GM18861 (cell line): ENCODE measurements at regions not wholly inside any gene's neighbourhood (a gene's known extent, or its start where the extent isn't known, plus 50 kb on each side); places are given as distances from the start of the nearest gene placed in this dataset.

Experiments used
- ATAC-seq: cut with Tn5 transposase; IDR thresholded peaks from one replicate; pipeline ENCODE4 v1.9.1; 2021; ENCODE audit not compliant: unreplicated experiment

DNA sequence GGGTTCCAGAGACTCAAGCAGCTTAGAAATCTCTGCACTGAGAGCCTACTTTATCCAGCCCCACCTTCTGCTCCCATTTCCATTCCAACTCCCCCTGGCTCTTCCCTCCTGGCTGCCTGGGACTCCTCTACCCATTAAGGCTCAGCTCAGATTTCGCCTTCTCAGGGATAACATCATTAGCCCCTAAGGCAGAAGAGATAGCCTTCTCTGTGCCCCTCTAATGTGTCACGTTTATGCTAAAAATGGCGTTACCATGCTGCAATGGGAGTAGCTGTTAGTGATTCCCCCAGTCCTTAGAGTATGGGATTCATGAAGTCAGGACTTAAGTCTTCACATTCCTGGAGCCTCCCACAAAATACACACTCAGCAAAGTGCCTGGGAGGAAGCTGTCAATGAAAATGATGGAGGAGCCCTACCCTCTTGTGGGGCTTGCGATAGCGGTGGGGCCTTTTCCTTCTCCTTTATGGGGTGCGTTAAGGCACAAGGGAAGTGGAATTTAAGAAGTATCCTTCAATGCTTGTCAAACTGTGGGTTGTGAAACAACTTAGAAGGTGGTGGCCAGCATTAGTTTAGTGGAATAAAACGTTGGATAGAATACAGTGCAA is 144.7 kb upstream of the COPS8 start:
- ATAC-seq, result no peak

- no peak for ATAC-seq
These were observed 144.1 kb upstream of the COPS8 start for GRCh38 chr2:236941551-236941950.

- ATAC-seq, result no peak
These were observed 143.1 kb upstream of the COPS8 start for GRCh38 chr2:236942554-236942953.

GRCh38 chr2:236943068-236943467 is 142.6 kb upstream of the COPS8 start:
- ATAC-seq, result no peak

DNA sequence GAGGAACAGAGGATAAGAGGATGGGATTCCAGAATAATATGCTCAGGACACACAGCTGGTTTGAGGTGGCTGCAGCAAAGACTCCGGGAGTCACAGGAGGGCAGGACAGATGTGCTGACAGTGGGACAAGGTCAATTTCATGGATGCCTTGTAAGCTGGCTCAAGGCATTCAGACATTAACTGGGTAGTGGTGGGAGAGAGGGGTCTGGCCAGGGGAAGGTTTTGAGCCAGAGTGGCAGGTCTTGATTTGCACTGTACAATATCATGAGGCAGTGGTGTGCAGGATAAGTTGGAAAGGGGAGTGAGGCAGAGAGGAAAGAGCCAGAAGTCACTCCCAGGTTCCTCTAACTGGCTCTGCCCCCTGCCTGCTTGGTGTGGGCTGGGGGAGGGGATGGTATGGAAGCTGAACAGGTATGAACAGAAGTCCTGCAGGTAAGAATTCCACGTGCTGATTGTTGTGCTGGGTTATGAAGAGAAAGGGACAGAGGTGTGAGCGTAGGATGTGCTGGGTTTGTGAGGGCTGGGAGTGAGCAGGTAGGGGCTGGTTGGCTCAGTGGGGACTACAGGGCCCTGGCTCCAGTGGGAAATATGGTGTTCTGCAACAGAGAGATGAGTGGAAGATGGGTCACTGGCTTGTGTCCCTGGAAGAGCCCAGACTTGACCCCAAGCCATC is 141.7 kb upstream of the COPS8 start:
- ATAC-seq, result no peak

- ATAC-seq, result no peak
These were observed 141.1 kb upstream of the COPS8 start for GRCh38 chr2:236944561-236944960.

DNA sequence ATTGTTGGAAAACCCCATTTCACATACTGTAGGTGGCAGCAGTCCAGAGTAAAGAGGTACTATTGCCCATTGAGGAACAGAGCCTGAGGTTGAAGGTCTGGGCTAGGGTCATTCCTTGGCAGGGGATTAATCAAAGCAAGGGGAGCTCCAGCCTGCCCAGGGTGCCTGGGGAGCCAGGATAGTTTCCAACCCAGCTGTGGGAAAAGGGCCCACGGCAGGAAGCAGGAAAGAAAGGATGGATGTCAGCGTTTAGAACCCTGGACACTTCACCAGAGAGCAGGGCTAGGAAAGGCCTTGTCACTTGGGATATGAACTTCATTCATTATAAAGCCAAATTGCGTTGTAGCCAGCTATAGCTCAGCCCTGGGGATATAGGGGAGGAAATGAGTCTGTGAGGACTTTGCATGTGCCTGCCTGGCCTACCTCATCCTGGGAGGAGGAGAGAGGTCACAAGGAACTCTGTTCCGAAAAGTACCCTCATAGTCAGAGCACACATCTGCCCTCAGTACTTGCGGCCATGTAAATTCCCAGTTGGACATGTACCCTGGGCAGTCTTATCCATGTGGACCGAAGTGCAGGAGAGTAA is 140.2 kb upstream of the COPS8 start:
- no peak for ATAC-seq

DNA sequence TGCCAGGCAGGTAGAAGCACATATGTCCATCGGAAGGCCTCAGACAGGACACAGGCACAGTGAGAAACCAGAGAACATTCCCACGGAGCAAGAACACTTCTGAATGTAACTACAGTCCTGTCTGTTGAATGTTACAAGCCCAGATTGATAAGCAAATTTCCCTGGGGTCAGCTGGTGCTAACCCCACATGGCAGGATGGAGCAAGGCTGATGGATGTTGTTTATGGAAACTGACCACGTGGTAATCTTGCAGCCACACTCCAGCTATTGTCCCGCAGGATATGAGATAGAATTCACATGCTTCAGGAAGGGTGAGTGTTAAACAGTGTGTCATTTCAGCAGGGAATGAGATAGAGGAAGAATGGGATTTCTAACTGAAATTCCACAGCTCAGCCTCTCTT is 138.8 kb upstream of the COPS8 start:
- ATAC-seq, result no peak

GRCh38 chr2:236947294-236947693 is 138.4 kb upstream of the COPS8 start:
- no peak for ATAC-seq

GRCh38 chr2:236947896-236948295 is 137.8 kb upstream of the COPS8 start:
- ATAC-seq, result no peak

DNA sequence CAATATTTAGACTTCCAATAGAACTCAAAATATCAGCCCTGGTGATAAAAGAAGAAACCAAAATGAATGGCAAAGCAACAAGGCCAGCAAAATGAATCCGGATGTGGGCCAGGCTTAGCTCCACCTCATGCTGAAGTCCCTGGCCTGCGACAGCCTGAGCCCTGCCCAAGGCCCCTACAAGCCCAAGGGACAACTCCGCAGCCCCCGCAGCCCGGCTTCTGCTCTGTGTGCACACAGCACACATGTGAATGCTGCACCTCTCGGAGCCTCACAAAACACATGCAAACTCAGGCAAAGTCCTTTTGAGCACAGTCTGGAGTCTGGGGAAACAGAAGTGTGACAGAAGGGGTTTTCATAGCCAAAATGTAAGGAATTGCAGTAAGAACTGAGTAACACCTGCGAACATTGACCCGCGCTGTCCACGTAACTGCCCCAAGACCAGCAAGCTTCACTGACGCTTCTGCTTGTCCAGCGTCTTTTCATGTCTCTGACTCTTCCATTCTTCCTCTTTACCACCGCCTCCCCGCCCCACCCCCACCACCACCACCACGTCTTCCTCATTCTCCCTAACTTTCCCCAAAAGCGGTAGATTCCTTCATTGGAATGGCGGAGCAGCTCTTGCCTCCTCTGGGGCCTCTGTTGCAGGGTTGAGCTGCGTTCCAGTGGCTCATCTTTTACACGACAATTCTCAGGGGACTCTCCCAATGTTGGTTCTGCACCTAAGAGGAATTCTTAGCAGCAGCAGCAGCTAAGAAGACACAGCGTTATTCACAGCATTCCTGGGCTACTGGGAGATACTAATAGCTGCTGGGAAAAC is 136.4 kb upstream of the COPS8 start:
- no peak for ATAC-seq

DNA sequence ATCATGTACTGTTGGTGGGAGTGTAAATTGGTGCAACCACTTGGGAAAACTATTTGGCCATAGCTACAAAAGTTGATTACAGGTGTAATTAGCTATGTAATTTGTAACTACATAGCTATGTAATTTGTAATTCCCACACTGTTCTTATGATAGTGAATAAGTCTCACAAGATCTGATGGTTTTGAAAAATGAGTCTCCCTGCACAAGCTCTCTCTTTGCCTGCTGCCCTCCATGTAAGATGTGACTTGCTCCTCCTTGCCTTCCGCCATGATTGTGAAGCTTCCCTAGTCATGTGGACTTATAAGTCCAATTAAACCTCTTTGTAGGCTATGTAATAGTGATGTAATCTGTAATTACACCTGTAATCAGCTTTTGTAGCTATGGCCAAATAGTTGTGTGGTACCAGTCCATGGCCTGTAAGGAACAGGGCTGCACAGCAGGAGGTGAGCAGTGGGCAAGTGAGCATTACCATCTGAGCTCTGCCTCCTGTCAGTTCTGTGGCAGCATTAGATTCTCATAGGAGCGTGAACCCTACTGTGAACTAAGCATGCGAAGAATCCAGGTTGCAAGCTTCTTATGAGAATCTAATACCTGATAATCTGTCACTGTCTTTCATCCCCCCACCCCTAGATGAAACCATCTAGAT is 133.7 kb upstream of the COPS8 start:
- no peak for ATAC-seq

DNA sequence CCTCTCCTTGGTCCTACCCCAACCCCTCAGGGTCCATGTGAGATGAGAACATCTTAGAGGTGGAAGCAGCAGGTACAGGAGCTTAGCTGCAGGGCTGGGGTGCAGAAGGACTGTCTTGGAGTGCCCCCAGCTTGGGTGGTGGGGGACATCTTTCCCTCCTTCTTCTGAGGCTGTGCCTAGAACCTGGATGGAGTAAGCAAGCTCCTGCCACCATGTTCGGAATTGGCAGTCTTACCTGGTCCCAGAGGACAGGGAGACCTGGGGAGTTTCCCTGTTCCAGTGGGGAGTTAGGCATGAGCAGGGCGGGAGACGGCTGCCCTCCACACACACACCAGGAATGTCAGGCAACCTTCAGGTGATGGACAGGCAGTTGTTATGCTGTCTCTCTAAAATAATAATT is 131.0 kb upstream of the COPS8 start:
- no peak for ATAC-seq

DNA sequence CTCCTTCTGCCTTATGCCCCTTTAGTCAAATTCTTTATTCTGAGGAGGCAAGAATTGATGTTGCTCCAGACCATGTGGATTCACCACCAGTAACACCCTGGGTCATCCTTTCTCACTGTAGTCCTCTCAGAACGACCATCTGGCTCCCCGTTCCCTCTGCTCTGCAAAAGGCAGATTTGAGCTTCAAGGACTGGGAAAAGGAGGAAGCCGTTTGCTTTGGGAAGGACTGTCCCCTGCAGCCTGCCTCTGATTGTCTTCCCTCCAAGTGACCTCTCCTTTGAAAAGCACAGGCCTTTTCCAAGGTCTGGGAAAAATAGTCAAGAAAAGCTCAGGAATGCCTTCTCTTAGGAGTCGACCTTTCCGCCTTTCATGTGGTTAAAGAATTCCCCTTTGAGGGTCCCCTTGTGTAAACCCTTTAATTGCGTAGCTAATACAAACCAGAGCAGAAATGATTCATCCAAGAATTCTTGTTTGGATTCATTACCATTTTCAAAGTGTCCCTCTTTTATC is 130.1 kb upstream of the COPS8 start:
- ATAC-seq, result no peak

- ATAC-seq, result no peak
These were observed 129.6 kb upstream of the COPS8 start for GRCh38 chr2:236956031-236956618.

DNA sequence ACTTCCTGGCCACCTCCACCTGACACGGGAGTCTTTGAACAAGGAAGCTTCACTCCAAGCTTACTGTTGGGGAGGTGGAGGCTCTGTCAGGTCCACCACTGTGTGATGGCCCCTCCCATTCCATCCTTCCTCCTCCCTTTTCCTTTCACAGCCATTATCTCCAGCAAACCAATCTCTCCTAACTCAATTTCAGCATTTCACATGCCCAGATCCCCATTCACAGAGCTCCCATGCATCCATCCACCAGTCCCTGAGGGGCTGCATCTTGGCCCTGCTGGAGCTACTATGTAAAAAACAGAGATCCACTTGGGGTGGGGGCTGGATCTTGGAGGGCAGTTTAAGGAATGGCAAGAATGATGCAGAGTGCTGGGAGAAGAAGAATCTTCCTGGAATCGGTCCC is 129.0 kb upstream of the COPS8 start:
- ATAC-seq, result no peak

GRCh38 chr2:236959036-236959435 is 126.7 kb upstream of the COPS8 start:
- no peak for ATAC-seq

GRCh38 chr2:236959876-236960275 is 125.8 kb upstream of the COPS8 start:
- no peak for ATAC-seq

- ATAC-seq, result no peak
These were observed 125.2 kb upstream of the COPS8 start for GRCh38 chr2:236960531-236960930.

DNA sequence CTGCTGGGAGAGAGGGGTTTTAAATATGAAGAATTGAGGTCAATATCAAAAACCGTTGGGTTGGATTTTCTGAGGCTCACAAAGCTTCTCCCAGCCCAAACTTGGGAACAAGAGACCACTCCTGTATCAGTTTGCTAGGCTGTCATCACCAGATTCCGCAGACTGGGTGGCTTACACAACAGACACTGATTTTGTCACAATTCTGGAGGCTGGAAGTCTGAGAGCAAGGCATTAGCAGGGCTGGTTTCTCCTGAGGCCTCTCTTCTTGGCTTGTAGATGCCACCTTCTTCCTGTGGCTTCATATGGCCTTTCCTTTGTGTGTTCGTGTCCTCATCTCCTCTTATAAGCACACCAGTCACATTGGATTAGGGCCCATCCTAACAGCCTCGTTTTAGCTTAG is 122.9 kb upstream of the COPS8 start:
- ATAC-seq, result no peak
